GM12875 (cell line): ENCODE measurements at regions not wholly inside any gene's neighbourhood (a gene's known extent, or its start where the extent isn't known, plus 50 kb on each side); places are given as distances from the start of the nearest gene placed in this dataset.

Source experiments
- H3K4me3 ChIP-seq: one replicate; pipeline ENCODE4 v1.5.1; 2011; ENCODE audit warnings: low read depth, low read length, control low read depth
- CTCF ChIP-seq: IDR thresholded peaks from 2 replicates; pipeline ENCODE4 v1.5.1; 2011; ENCODE audit warnings: low read depth, mild to moderate bottlenecking, control low read depth, inconsistent platforms, low read length, moderate library complexity, borderline replicate concordance; ENCODE audit not compliant: insufficient read depth

- no peak overlapping the region for H3K4me3 ChIP-seq
- TF ChIP-seq CTCF: no peak
These were observed 128.0 kb downstream of the ATP23 start for GRCh38 chr12:58069268-58069963.

DNA sequence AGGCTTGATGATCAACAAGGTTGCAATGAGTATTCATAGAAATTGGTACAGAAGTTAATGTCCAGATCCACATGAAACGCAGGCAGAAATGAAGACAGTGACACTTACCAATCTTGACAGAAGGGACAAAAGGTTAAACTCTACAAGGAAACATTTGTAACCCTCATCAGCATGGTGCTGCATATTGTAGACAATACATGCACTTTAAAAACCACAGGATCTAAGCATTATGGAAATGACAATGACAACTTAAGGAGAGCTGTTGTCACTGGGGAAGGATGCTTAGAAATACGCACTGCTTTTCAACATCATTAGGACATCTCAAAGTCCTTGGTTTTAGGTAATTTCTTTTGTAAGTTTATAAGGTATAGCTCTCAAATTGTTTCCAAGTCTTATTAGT, 130.6 kb downstream of the ATP23 start:
- no peak for TF ChIP-seq CTCF
- H3K4me3 ChIP-seq: no peak overlapping the region

- no peak overlapping the region for H3K4me3 ChIP-seq
- no peak for TF ChIP-seq CTCF
These were observed 132.9 kb downstream of the ATP23 start for GRCh38 chr12:58074259-58074658.

GRCh38 chr12:58079806-58080205, 138.4 kb downstream of the ATP23 start:
- TF ChIP-seq CTCF: no peak
- no peak overlapping the region for H3K4me3 ChIP-seq

DNA sequence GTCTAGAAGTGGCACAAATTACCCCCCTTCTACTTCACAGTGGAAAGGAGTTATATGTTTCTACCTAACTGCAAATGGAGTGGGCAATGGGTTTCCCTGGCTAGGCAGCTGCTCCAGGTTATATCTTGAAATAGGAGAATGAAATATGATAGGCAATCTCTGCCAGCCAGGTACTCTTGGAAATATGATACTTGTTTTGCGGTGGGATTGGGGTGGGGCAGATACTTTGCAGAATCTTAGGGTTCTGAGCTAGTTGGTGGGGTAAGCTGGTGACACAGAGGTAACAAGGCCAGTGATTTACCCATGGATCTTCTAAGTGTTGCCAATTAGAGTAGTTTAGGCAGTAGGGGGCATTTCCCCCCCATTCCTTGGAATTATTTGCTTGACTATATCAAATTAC, 140.1 kb downstream of the ATP23 start:
- no peak for TF ChIP-seq CTCF
- no peak overlapping the region for H3K4me3 ChIP-seq

DNA sequence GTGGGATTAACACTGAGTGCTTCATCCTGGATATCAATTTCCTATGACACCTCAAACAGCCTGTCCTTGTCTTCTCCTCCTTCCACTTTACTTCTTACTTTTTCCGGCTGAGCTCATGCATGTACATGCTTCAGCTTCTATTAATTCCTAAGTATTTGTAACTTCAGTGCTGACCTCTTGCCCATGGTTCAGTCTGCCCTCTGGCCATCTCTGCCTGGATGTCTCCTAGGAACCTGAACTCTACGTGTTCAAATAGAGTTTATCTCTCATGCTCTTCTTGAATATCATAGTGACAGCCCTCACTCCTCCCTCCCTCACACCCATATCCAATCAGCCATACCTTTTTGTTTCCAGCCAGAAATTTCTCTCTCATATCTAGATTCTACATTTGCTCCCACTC, 141.6 kb downstream of the ATP23 start:
- no peak overlapping the region for H3K4me3 ChIP-seq
- TF ChIP-seq CTCF: no peak

GRCh38 chr12:58086006-58086405, 144.6 kb downstream of the ATP23 start:
- no peak for TF ChIP-seq CTCF

More at GRCh38 chr12:58086006-58086405, 144.6 kb downstream of the ATP23 start:
- no peak overlapping the region for H3K4me3 ChIP-seq
